NCI-H774 (cell line): ENCODE measurements at regions not wholly inside any gene's neighbourhood (a gene's known extent, or its start where the extent isn't known, plus 50 kb on each side); places are given as distances from the start of the nearest gene placed in this dataset.
A peak's percentile ranks its signal among the peaks of the same experiment; 100 is the strongest.

Experiments
- DNase-seq: peaks from one replicate; lab custom pipeline; 2025; lab: John Stamatoyannopoulos, UW

- no peak for DNase-seq
Measured at GRCh38 chr1:14500041-14500440, 98.4 kb upstream of the KAZN start.

- no peak for DNase-seq
Measured at GRCh38 chr1:14500912-14501311, 97.6 kb upstream of the KAZN start.

GRCh38 chr1:14504517-14504916 is 94.0 kb upstream of the KAZN start:
- DNase-seq, result no peak

- no peak for DNase-seq
Measured at GRCh38 chr1:14506471-14507255, 91.8 kb upstream of the KAZN start.

- DNase-seq, result no peak
Measured at GRCh38 chr1:14507262-14507661, 91.2 kb upstream of the KAZN start.

GRCh38 chr1:14508613-14509012 is 89.9 kb upstream of the KAZN start:
- no peak for DNase-seq

- no peak for DNase-seq
Measured at GRCh38 chr1:14511166-14511680, 87.3 kb upstream of the KAZN start.

GRCh38 chr1:14511796-14512585 is 86.5 kb upstream of the KAZN start:
- DNase-seq, result no peak

- DNase-seq, result no peak
Measured at GRCh38 chr1:14513111-14513510, 85.4 kb upstream of the KAZN start.

- DNase-seq, result no peak
Measured at GRCh38 chr1:14514739-14515138, 83.7 kb upstream of the KAZN start.

- no peak for DNase-seq
Measured at GRCh38 chr1:14516974-14517840, 81.3 kb upstream of the KAZN start.

GRCh38 chr1:14517841-14518180 is 80.7 kb upstream of the KAZN start:
- peak; percentile 19 for DNase-seq

- DNase-seq, result no peak
Measured at GRCh38 chr1:14519976-14520375, 78.5 kb upstream of the KAZN start.

- DNase-seq, result no peak
Measured at GRCh38 chr1:14520514-14521163, 77.8 kb upstream of the KAZN start.

GRCh38 chr1:14521622-14522021 is 76.9 kb upstream of the KAZN start:
- DNase-seq, result no peak

- no peak for DNase-seq
Measured at GRCh38 chr1:14522077-14522925, 76.2 kb upstream of the KAZN start.

GRCh38 chr1:14522926-14523241 is 75.6 kb upstream of the KAZN start:
- no peak for DNase-seq

GRCh38 chr1:14524826-14525636 is 73.5 kb upstream of the KAZN start:
- DNase-seq, result no peak

GRCh38 chr1:14529475-14529874 is 69.0 kb upstream of the KAZN start:
- no peak for DNase-seq

GRCh38 chr1:14531519-14531918 is 67.0 kb upstream of the KAZN start:
- no peak for DNase-seq
